Kidney capillary endothelial cell (primary cell): ENCODE measurements at regions not wholly inside any gene's neighbourhood (a gene's known extent, or its start where the extent isn't known, plus 50 kb on each side); places are given as distances from the start of the nearest gene placed in this dataset.
"Not testable (repeated sequence)": the region's sequence is repeated elsewhere in the genome, so short reads cannot be mapped to it uniquely, and the experiment has no call there.

Experiments used
- DNase-seq: peaks from one replicate; pipeline ENCODE4 v3.0.0-alpha.2; 2018; ENCODE audit warnings: low spot score

- DNase-seq, result no peak
Measured at GRCh38 chr6:21847711-21848480, 254.3 kb downstream of the SOX4 start.

GRCh38 chr6:21850691-21851090 lies 257.1 kb downstream of the SOX4 start:
- DNase-seq, result no peak

GRCh38 chr6:21855811-21856455 lies 262.4 kb downstream of the SOX4 start:
- DNase-seq, result no peak

GRCh38 chr6:21856456-21856825 lies 262.9 kb downstream of the SOX4 start:
- DNase-seq, result peak; percentile 49

GRCh38 chr6:21856844-21857243 lies 263.3 kb downstream of the SOX4 start:
- no peak for DNase-seq

DNA sequence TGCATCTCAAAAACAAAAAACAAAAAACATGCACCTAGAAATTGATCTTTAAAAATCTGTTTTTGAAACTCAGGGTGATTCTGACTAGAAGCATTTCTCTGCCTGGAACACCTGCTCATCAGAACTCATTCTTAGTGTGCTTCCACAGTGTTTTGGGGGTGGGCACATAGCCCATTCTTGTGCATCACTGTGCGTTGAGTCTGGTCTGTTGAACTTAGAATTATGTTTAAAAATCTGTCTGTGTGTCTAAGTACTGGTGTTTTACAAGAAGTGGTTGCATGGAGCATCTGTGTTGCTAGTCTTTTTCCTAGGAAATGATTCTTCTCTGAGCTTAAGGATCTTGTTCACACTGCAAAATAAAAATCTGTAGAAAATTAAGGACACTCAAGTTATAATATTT lies 264.5 kb downstream of the SOX4 start:
- DNase-seq, result no peak

- DNase-seq, result no peak
Measured at GRCh38 chr6:21859193-21859735, 265.7 kb downstream of the SOX4 start.

- no peak for DNase-seq
Measured at GRCh38 chr6:21861942-21862341, 268.4 kb downstream of the SOX4 start.

DNA sequence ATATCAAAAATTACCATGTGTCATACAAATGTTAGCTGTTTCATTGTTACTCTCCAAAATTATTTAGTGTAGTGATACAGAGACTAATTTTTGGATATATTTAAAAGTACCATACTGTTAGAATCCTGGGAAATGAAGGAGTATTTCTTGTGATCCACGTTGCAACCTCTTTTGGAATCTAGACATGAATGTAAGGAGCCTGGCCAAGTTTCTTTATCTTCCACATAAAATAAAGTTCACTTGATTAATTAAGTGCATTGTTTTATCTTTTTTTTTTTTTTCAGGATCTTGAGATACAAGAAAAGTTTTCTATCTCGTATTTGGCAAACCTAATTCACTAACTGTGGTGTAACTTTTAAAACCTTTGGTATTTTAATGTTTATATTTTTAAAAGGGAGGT lies 270.7 kb downstream of the SOX4 start:
- no peak for DNase-seq

GRCh38 chr6:21868226-21868625 lies 274.7 kb downstream of the SOX4 start:
- DNase-seq, result no peak

- DNase-seq, result no peak
Measured at GRCh38 chr6:21869085-21869771, 275.7 kb downstream of the SOX4 start.

- no peak for DNase-seq
Measured at GRCh38 chr6:21870076-21870730, 276.7 kb downstream of the SOX4 start.

- DNase-seq, result no peak
Measured at GRCh38 chr6:21871831-21872230, 278.3 kb downstream of the SOX4 start.

DNA sequence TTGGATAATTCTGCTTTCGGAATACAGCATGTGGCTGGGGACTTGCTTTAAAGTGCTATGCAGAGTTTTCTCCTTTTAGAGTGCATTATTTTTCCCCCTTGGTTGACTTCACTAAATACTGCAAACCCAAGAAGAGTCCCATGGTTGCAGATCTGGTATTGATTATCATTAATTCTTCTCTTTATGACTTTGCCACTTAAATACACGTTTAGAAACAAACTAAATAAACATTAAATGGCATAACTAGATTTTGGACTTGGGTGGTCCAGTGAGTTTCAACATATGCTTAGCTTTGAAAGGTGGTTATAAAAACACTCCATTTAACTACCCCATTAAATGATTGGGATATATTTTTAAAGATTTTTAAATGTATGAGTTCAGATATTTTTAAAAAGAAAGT lies 279.2 kb downstream of the SOX4 start:
- no peak for DNase-seq

DNA sequence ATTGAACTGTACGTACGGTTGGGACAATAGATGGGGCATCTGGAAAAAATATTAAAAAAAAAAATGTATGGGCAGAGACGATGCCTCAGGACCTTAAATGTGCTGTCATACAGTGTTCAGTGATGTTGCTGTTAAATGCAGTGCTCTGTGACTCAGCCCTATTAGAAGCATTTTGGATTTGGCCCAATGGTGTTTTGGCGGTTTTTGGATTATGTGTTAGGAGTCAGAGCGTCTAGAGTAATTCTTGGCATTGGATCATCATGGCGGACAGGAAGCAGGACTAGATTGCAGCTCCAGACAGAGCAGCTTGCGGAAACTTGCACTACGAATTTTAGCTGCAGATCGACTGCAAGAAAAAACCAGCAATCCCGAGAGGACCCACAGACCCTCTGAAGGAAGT lies 280.0 kb downstream of the SOX4 start:
- no peak for DNase-seq

- DNase-seq, result no peak
Measured at GRCh38 chr6:21874372-21874771, 280.8 kb downstream of the SOX4 start.

GRCh38 chr6:21877037-21877436 lies 283.5 kb downstream of the SOX4 start:
- not testable (repeated sequence) for DNase-seq

DNA sequence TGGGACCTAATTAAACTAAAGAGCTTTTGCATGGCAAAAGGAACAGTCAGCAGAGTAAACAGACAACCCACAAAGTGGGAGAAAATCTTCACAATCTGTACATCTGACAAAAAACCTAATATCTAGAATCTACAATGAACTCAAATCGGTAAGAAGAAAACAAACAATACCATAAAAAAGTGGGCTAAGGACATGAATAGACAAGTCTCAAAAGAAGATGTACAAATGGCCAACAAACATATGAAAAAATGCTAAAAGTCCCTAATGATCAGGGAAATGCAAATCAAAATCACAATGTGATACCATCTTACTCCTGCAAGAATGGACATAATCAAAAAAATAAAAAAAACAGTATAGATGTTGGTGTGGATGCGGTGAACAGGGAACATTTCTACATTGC lies 286.7 kb downstream of the SOX4 start:
- not testable (repeated sequence) for DNase-seq

- no peak for DNase-seq
Measured at GRCh38 chr6:21881969-21882465, 288.5 kb downstream of the SOX4 start.

GRCh38 chr6:21883595-21884328 lies 290.2 kb downstream of the SOX4 start:
- DNase-seq, result no peak

- DNase-seq, result no peak
Measured at GRCh38 chr6:21885111-21885510, 291.6 kb downstream of the SOX4 start.
